ENCODE measurements at regions not wholly inside any gene's neighbourhood (a gene's known extent, or its start where the extent isn't known, plus 50 kb on each side); places are given as distances from the start of the nearest gene placed in this dataset.

GRCh38 chr6:170028629-170029345 is 262.1 kb downstream of the DLL1 start:
- no peak for DNase-seq (ENCODE audit: low read depth)
- no peak for TF ChIP-seq CTCF (IDR thresholded peaks at IDR 0.05; ENCODE audit: low read length, missing control alignments)
- no peak overlapping the region for H3K4me3 ChIP-seq (replicated peaks; ENCODE audit: low read depth, low read length)

DNA sequence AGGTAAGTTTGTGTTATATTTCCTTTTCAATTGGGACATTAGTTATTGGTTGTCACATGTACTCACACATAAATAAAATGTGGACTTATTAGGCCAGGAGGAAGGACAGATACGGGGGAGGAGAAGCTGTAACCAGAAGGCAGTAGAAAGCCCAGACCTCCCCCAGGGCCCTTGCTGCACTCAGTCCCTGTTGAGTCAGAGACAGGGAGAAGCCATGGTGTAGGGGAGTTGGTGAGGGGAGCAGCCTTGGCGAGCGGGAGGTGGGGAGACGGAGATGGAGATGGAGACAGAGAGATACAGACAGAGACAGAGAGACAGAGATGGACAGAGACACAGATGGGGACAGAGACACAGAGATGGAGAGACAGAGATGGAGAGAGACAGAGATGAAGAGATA is 263.2 kb downstream of the DLL1 start:
- no peak for DNase-seq (ENCODE audit: low read depth)
- no peak for TF ChIP-seq CTCF (IDR thresholded peaks at IDR 0.05; ENCODE audit: low read length, missing control alignments)
- no peak overlapping the region for H3K4me3 ChIP-seq (replicated peaks; ENCODE audit: low read depth, low read length)

DNA sequence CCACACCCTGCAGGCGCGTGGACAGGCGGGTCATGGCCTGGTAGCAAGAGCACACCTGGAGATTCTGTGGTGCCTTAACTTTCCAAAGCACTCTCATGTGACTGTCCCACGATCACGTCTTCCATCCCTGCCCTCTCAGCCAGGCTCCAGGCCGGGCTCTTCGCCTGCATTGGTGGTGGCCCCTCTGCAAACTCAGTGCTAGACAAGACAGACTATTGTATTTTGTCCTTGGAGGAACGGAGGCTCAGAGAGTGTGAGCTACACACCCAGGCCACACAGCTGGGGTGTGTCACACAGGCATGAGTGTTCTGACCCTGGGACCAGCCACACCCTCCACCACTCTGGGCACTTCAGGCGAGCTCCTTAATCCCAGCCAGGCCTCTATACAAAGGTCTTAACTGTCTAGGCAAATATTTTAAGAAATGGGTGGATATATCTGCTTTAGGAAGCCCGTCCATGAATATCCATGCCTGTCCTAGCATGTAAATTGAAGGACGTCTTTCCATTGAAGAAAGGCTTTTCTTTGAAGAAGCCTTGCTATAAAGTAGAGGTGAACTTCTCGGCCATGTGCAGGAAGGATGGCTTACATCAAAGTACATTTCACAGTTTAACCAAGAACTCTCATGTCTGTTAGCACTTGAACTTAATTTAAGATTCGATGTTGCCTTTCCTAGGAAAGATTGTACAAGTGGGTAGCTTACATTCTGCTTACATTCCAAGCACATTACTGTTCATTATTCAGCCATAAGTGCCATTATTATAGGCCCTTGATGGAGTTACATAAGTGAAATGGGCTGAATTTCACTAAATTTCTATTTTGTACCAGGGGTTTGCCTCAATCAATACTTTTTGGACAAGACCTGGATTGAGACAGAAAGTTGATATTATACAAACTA is 263.9 kb downstream of the DLL1 start:
- no peak for TF ChIP-seq CTCF (IDR thresholded peaks at IDR 0.05; ENCODE audit: low read length, missing control alignments)
- DNase-seq (ENCODE audit: low read depth) = no peak
- no peak overlapping the region for H3K4me3 ChIP-seq (replicated peaks; ENCODE audit: low read depth, low read length)

DNA sequence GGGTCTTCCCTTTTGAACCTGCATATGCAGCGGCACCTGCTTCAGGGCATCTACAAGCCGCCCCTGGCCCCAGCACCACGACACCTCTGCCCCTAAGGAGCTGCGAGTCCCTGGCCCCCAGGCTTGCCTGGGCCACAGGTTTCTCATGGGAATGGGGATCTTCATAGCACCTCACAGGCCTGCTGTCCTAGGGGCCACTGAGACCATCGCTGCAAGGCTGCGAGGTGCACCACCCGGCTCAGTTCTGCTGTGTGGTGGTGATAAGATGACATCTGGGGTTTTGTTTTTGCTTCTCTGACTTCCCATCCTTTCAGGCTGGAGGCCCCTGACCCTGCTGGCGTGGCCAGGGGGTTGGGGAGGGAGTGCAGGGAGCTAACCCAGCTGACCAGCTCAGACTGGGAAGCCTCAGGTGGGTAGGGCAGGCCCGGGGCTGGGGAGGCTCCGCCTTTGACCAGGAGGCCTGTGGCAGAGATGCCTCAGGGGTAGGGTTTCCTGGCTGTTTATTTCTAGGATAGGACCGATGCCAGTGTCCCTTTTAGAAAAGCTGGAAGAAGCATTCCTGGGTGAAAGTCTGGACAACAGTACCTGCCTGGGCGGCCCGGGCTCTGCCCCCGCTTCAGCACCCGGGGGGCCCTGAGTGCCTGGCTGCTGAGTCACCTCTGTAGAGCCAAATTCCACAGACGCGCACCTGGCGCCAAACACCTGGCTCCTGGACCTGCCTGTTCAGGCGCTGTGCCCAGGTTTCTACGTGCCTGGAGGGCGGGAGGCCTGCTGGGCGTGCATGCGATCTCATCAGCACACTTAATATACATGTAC is 264.7 kb downstream of the DLL1 start:
- TF ChIP-seq CTCF (IDR thresholded peaks at IDR 0.05; ENCODE audit: low read length, missing control alignments) = no peak

GRCh38 chr6:170025341-170025911 is 265.5 kb downstream of the DLL1 start:
- DNase-seq (ENCODE audit: low read depth) = no peak
- TF ChIP-seq CTCF (IDR thresholded peaks at IDR 0.05; ENCODE audit: low read length, missing control alignments) = no peak
- H3K4me3 ChIP-seq (replicated peaks; ENCODE audit: low read depth, low read length) = no peak overlapping the region

More for the DNA sequence above, 264.7 kb downstream of the DLL1 start:
- no peak overlapping the region for H3K4me3 ChIP-seq (replicated peaks; ENCODE audit: low read depth, low read length)
- no peak for DNase-seq (ENCODE audit: low read depth)

DNA sequence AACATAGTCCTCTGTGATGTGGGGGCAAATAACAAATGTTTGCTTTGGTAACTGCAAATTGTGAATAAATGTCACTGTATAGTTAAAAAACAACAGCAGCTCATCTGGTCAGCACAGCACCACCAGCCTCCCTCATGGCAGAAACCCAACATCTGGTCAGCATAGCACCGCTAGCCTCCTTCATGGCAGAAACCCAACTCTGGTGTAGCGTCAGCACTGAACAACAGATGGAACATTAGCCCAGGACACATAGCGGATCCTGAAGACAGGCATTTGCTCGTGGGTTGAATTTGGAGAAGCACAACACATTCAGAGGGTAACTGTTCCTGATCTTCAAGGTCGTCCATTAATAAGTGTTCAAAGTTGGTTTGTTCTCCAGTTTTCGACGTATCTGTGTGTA is 265.9 kb downstream of the DLL1 start:
- no peak for TF ChIP-seq CTCF (IDR thresholded peaks at IDR 0.05; ENCODE audit: low read length, missing control alignments)
- peak; percentile 15 for DNase-seq (ENCODE audit: low read depth)
- H3K4me3 ChIP-seq (replicated peaks; ENCODE audit: low read depth, low read length) = no peak overlapping the region

Measured in fibroblast of pulmonary artery (primary cell).